Stimulated activated memory B cell treated with anti-CD40 and anti-IgM and Interleukin-4, amounts not matched to agents 10 μg/mL and 1 μg/mL and 100 μg/mL, for 72 hours (primary cell): ENCODE measurements at regions not wholly inside any gene's neighbourhood (a gene's known extent, or its start where the extent isn't known, plus 50 kb on each side); places are given as distances from the start of the nearest gene placed in this dataset.
"Not testable (repeated sequence)": the region's sequence is repeated elsewhere in the genome, so short reads cannot be mapped to it uniquely, and the experiment has no call there.

Experiments used
- ATAC-seq: fragments of 150-1000 bp; cut with Tn5 transposase; 2 replicates; pipeline ENCODE4 v1.10.0; 2021
- H3K27ac Mint-ChIP-seq: one replicate; pipeline ENCODE4 v1.8.0; 2022; ENCODE audit warnings: mild to moderate bottlenecking, mixed read lengths
- H3K27me3 Mint-ChIP-seq: one replicate; pipeline ENCODE4 v1.8.0; 2022; ENCODE audit warnings: mixed read lengths
- H3K36me3 Mint-ChIP-seq: one replicate; pipeline ENCODE4 v1.8.0; 2022; ENCODE audit warnings: mixed read lengths
- H3K4me1 Mint-ChIP-seq: one replicate; pipeline ENCODE4 v1.8.0; 2022; ENCODE audit warnings: mixed read lengths
- H3K4me3 Mint-ChIP-seq: one replicate; pipeline ENCODE4 v1.8.0; 2022; ENCODE audit warnings: mild to moderate bottlenecking, moderate library complexity, mixed read lengths
- H3K9me3 Mint-ChIP-seq: one replicate; pipeline ENCODE4 v1.8.0; 2022; ENCODE audit warnings: mixed read lengths

DNA sequence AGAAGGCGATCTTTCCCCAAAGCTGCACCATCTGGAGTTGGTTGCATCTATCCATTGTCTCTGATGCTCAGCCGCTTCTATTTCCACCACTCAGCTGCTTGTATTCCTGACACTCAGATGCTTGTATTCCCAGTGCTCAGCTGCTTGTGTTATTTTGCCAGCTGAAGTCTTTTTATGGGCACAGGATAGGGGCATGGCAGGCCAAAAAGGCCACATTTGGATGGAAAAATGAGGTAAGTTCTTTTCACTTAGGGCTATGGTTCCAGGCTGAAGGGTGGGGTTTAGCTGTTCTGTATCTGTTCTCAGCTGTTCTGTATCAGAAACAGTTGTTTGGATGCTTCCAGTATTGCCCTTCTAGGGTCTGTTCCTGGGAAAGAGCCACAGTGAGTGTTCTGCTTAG lies 944.9 kb downstream of the QKI start:
- Mint-ChIP-seq H3K27me3 (no peaks in the 10 kb centered on the region), H3K9me3 (peaks cover 15% of the 10 kb centered on the region)

DNA sequence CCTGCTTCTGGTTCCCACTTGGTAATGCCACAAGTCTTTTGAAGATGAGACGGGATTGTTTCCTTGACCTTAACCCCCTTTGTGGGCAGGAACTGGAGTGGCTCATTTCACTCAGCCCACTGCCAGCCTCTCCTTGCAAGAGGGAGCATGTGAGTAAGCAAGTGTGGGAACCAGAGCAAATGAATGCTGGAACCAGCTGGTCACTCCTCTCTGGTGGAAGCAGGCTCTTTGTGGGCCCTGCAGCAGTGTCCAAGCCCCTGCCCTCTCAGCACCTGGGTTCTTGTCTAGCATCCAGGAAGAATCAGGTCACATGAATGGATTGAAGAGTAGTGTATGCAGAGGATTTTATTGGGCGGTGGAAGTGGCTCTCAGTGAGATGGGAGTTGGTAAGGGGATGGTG lies 944.5 kb downstream of the QKI start:
- no peaks in the 10 kb centered on the region for H3K27me3 Mint-ChIP-seq
- no peak for ATAC-seq
- no peak overlapping the region for H3K27ac Mint-ChIP-seq
- H3K4me1 Mint-ChIP-seq: no peaks in the 10 kb centered on the region
- H3K9me3 Mint-ChIP-seq: peaks cover 15% of the 10 kb centered on the region
- H3K4me3 Mint-ChIP-seq: no peak overlapping the region
- no peaks in the 10 kb centered on the region for H3K36me3 Mint-ChIP-seq

More for the DNA sequence above, 944.9 kb downstream of the QKI start:
- Mint-ChIP-seq H3K4me3 (no peak overlapping the region), H3K4me1 (no peaks in the 10 kb centered on the region), H3K36me3 (no peaks in the 10 kb centered on the region), H3K27ac (no peak overlapping the region)
- ATAC-seq: no peak

DNA sequence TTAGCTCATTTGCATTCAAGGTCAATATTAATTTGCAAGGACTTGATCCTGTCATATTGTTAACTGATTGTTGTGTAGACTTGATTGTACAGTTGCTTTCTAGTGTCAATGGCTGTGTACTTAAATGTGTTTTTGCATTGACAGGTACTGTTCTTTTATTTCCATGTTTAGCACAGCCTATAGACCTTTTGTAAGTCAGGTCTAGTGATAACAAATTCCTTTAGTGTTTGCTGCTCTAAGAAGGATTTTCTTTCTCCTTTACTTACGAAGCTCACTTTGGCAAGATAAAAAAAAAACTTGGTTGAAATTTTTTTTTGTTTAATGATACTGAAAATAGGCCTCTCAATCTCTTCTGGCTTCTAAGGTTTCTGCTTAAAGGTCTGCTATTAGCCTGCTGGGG lies 942.3 kb downstream of the QKI start:
- no peak for ATAC-seq
- H3K4me3 Mint-ChIP-seq: no peak overlapping the region

DNA sequence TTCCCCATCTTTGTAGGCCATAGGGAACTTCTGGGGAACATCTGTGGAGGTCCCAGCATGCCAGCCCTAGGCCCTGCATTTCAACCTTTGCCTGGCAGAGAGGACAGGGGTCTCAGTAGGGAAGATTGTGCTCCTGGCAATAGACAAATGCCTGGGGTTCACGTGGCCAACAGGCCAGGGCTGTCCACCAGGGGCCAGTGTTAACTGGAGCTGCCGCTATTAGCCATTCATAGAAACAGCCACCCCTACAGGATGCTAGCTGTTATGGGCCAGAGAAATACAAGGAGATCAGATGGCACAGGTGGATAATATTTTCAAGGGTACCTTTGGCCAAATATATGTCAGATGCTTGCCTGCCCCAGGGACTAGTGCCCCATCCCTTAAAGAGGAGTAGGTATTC lies 932.9 kb downstream of the QKI start:
- no peaks in the 10 kb centered on the region for H3K36me3 Mint-ChIP-seq
- H3K4me3 Mint-ChIP-seq: no peak overlapping the region
- peaks cover 8% of the 10 kb centered on the region for H3K9me3 Mint-ChIP-seq
- no peaks in the 10 kb centered on the region for H3K4me1 Mint-ChIP-seq
- no peak for ATAC-seq
- no peak overlapping the region for H3K27ac Mint-ChIP-seq
- H3K27me3 Mint-ChIP-seq: no peaks in the 10 kb centered on the region

More for the DNA sequence above, 942.3 kb downstream of the QKI start:
- Mint-ChIP-seq H3K4me1 (no peaks in the 10 kb centered on the region), H3K27ac (no peak overlapping the region), H3K36me3 (no peaks in the 10 kb centered on the region), H3K27me3 (no peaks in the 10 kb centered on the region), H3K9me3 (peaks cover 15% of the 10 kb centered on the region)

DNA sequence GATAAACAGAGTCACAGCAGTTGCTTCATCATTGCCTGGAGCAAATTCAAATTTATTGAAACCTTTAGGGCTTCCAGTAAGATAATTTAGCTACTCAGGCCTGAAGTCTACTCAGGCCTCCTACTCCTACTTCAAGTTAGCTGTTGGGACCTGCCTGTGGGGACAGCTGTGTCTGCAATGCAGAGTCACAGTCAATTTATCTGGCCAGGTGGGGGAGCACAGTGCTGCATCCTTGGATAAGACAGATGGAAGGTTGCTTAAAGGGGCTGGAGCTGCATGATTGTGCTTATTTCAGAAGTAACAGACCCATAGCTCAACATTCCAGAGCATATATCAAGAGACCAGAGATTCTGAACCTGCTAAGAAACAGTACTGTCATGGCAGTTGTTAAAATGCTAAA lies 932.1 kb downstream of the QKI start:
- Mint-ChIP-seq H3K9me3 (peaks cover 8% of the 10 kb centered on the region), H3K36me3 (no peaks in the 10 kb centered on the region), H3K27ac (no peak overlapping the region), H3K27me3 (no peaks in the 10 kb centered on the region), H3K4me3 (no peak overlapping the region), H3K4me1 (no peaks in the 10 kb centered on the region)
- ATAC-seq: no peak

DNA sequence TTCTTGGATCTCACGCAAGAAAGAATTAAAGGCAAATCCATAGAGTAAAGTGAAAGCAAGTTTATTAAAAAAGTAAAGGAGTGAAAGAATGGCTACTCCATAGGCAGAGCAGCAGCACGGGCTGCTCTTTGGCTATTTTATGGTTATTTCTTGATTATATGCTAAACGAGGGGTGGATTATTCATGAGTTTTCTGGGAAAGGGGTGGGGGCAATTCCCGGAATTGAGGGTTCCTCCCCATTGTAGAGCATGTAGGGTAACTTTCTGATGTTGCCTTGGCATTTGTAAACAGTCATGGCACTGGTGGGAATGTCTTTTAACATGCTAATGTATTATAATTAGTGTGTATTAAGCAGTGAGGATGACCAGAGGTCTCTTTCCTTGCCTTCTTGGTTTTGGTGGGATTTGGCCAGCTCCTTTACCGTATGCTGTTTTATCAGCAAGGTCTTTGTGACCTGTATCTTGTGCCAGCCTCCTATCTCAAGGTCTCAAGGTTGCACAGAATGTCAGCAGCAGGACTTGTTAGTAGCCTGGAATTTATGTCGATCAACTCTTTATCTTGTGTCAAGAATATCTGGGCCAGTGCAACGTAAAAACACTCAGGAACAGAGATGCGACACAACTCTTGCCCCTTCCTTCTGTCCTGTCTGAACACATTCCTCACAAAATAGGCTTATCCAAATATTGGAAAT lies 931.4 kb downstream of the QKI start:
- Mint-ChIP-seq H3K9me3 (peaks cover 8% of the 10 kb centered on the region), H3K4me3 (no peak overlapping the region), H3K27me3 (no peaks in the 10 kb centered on the region), H3K4me1 (no peaks in the 10 kb centered on the region), H3K36me3 (no peaks in the 10 kb centered on the region), H3K27ac (no peak overlapping the region)
- no peak for ATAC-seq

DNA sequence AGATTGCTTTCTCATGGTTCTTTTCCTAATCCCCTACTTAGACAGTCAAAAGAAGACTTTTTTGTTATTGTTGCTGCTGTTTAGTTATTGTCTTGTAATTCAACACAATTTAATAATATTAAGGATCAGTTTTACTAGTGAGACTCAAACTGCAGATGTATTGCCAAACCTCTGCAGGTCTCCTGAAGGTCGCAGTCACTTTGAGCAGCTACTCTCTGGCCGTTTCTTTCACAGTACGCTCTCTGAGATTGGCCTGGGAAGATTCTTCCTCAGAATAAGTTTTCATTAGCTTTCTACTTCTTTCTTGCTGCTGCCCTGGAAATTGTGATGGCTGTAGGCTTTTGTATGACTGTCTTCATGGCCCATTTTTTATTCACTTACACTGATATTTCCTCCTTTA lies 930.8 kb downstream of the QKI start:
- Mint-ChIP-seq H3K4me3 (no peak overlapping the region), H3K27me3 (no peaks in the 10 kb centered on the region), H3K9me3 (peaks cover 8% of the 10 kb centered on the region), H3K27ac (no peak overlapping the region), H3K36me3 (no peaks in the 10 kb centered on the region), H3K4me1 (no peaks in the 10 kb centered on the region)
- no peak for ATAC-seq

DNA sequence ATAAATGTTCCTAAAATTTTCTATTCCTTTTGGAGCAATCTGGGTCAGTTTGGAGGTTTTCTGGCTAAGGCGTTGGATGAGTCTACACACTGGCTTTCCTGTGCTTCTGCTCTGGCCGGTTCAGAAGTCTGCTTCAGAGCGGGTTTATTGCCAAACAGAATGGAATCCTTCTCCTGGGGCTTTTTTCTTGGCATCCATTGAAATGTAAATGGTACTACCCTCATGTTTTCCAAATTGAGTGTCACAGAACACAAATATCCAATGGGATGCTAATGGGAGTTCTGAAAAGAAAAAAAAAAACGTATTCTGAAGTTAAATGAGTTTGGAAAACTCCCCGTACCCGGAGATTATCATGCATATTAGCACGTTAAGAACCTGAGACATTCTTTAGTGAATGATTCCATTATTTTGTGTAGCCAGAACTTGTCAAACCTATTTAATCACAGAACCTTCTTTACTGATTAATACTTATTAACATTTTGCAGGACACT lies 930.3 kb downstream of the QKI start:
- no peak for ATAC-seq
- Mint-ChIP-seq H3K27ac (no peak overlapping the region), H3K4me3 (no peak overlapping the region), H3K9me3 (peaks cover 8% of the 10 kb centered on the region), H3K27me3 (no peaks in the 10 kb centered on the region), H3K36me3 (no peaks in the 10 kb centered on the region), H3K4me1 (no peaks in the 10 kb centered on the region)

DNA sequence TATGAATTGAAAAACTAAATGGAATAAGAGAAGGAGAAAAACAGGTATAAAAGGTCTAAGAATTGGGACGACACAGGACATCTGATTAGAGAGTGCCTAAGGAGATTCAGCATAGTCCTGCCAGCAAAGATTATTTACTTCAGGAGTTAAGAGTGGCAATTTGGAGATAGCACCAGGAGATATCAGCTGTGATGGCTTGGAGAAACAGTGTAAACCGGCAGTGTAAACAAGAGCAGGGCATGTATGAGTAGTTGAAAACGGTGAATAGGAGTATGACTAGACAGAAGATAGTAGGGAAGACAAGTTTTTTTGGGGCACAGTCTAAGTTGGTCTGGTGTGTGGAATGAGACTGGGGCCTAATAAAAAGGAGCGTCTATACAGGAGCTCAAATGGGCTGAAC lies 924.9 kb downstream of the QKI start:
- not testable (repeated sequence) for H3K4me1 Mint-ChIP-seq, H3K27ac Mint-ChIP-seq, H3K36me3 Mint-ChIP-seq, H3K4me3 Mint-ChIP-seq, H3K9me3 Mint-ChIP-seq, H3K27me3 Mint-ChIP-seq, ATAC-seq

DNA sequence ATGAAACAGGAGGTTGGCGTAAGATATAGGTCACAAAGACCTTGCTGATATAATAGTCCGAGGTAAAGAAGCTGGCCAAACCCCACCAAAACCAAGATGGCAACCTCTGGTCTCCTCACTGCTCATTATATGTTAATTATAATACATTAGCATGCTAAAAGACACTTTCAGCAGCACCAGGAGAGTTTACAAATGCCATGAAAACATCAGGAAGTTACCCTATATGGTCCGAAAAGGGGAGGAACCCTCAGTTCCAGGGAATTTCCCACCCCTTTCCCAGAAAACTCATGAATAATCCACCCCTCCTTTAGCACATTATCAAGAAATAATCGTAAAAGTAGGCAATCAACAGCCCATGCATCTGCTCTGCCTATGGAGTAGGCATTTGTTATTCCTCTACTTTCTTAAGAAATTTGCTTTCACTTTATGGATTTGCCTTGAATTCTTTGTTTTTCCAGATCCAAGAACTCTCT lies 923.4 kb downstream of the QKI start:
- H3K36me3 Mint-ChIP-seq: no peaks in the 10 kb centered on the region
- H3K9me3 Mint-ChIP-seq: peaks cover under 1% of the 10 kb centered on the region
- no peak overlapping the region for H3K4me3 Mint-ChIP-seq
- ATAC-seq: no peak
- H3K27me3 Mint-ChIP-seq: no peaks in the 10 kb centered on the region
- no peaks in the 10 kb centered on the region for H3K4me1 Mint-ChIP-seq
- no peak overlapping the region for H3K27ac Mint-ChIP-seq

DNA sequence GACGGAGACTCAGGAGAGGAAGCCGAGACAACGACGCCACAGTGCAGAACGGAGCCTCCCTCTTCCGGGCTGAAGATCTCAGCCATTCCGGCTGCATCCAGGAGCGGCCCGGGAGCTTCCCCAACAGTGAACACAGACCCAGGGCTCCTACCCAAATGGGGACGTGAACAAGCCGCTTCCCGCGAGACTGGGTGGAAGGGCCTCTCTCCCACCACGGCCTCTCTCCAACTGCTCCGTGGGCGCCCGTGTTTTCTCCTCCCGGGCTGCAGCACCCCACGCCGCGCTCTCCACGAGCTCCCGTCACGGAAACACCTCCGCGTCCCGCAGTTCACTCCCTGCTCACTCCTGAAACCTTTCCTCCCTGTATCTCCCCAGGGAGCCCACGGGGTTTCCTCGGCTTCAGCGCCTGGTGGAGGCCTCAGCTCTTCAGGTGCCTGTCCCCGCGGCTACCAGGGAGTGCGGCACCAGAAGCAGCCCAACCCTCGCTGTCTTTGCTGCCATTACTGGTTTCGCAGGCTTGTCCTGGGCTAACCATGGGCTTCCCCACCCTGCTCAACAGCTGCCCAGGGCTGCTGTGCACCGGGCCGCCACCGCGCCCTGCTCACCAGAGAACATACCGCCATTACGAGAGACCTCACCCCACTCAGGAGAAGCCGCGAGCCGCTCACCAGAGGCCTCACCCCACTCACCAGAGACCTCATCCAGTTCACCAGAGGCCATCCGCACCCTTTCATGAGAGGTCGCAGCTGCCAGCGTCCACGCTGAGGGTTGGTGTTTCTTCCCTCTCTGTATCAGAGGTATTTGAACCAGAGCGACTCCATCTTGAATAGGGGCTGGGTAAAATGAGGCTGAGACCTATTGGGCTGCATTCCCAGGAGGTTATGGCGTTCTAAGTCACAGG lies 922.8 kb downstream of the QKI start:
- Mint-ChIP-seq H3K36me3 (no peaks in the 10 kb centered on the region), H3K27me3 (no peaks in the 10 kb centered on the region), H3K9me3 (no peaks in the 10 kb centered on the region), H3K4me3 (no peak overlapping the region), H3K27ac (no peak overlapping the region), H3K4me1 (no peaks in the 10 kb centered on the region)
- no peak for ATAC-seq

DNA sequence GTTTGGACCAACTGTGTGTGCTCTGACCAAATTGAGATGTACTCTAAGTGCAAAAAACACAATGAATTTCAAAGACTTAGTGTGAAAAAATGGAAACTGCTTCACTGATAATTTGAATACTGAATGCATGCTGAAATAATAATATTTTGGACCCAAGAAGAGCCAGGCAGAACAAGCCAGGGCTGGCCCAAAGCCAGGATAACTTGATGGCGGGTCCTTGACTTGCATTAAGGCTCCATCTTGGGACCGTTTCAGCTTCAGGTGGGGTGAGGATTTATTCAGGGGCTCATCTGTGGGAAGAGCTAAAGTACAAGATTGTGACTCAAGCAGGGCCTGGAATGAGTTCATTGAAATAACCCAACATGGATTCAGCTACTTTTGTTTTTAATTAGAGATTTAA lies 921.9 kb downstream of the QKI start:
- ATAC-seq: no peak
- H3K27ac Mint-ChIP-seq: no peak overlapping the region
- H3K9me3 Mint-ChIP-seq: no peaks in the 10 kb centered on the region
- no peaks in the 10 kb centered on the region for H3K36me3 Mint-ChIP-seq
- H3K4me3 Mint-ChIP-seq: no peak overlapping the region
- no peaks in the 10 kb centered on the region for H3K4me1 Mint-ChIP-seq
- H3K27me3 Mint-ChIP-seq: no peaks in the 10 kb centered on the region

DNA sequence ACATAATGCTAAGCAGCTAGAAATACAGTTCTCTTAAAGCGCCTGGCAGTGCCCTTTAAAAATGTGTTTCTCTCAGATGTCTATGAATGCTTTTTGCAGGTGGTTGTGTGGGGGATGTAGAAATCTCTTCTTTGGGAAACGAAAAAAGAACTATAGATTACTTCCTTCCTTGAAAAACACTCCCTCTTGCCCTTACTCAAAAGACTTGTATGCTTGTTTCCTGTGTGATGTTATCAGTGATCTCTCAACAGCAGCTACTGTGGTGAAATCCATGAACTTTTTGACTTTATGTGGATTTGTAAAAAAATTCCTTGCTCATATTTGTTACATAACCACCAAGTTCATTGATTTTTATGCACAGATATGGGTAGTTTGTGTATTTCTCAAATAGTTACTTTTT lies 916.5 kb downstream of the QKI start:
- H3K27ac Mint-ChIP-seq: no peak overlapping the region
- no peaks in the 10 kb centered on the region for H3K36me3 Mint-ChIP-seq
- no peak for ATAC-seq
- no peak overlapping the region for H3K4me3 Mint-ChIP-seq
- H3K9me3 Mint-ChIP-seq: no peaks in the 10 kb centered on the region
- H3K4me1 Mint-ChIP-seq: no peaks in the 10 kb centered on the region
- no peaks in the 10 kb centered on the region for H3K27me3 Mint-ChIP-seq

DNA sequence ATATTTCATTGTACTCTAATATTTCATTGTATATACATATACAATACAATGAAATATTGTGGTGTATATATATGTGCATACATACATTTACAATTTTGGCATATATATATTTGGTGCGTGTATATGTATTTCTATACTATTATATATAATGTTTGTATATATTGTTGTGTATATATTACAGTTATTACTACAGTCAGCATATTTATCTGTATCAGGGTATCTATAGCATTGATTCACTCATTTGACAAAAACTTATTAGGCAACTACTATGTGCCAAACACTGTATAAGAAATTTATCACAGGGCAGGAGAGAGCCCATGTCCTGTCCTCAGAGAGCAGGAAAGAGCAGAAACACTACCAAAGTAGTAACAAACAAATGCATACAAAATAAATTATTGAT lies 910.6 kb downstream of the QKI start:
- no peaks in the 10 kb centered on the region for H3K36me3 Mint-ChIP-seq
- H3K4me1 Mint-ChIP-seq: no peaks in the 10 kb centered on the region
- no peak overlapping the region for H3K27ac Mint-ChIP-seq
- H3K4me3 Mint-ChIP-seq: no peak overlapping the region
- H3K27me3 Mint-ChIP-seq: no peaks in the 10 kb centered on the region
- ATAC-seq: no peak
- peaks cover 8% of the 10 kb centered on the region for H3K9me3 Mint-ChIP-seq

DNA sequence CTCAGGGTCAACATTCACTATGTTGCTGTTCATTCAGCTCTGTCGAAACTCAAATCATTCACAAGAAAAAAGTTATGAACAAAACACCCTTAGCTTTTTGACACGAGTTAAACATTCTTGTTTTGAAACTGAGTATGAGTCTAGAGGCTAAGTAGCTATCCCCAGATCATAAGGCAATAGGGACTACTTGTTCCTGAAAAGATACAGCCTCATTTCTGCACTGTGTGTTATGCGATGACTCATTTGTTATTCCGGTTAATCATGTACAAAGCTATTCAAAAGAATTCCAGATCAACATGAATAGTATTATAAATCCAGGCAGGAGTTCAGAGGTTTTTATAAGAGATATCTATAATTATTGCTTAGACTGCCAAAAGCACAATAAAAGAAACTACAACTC lies 908.0 kb downstream of the QKI start:
- H3K36me3 Mint-ChIP-seq: no peaks in the 10 kb centered on the region
- H3K4me3 Mint-ChIP-seq: no peak overlapping the region
- no peaks in the 10 kb centered on the region for H3K27me3 Mint-ChIP-seq
- H3K27ac Mint-ChIP-seq: no peak overlapping the region
- peaks cover 12% of the 10 kb centered on the region for H3K9me3 Mint-ChIP-seq
- H3K4me1 Mint-ChIP-seq: no peaks in the 10 kb centered on the region
- ATAC-seq: no peak

DNA sequence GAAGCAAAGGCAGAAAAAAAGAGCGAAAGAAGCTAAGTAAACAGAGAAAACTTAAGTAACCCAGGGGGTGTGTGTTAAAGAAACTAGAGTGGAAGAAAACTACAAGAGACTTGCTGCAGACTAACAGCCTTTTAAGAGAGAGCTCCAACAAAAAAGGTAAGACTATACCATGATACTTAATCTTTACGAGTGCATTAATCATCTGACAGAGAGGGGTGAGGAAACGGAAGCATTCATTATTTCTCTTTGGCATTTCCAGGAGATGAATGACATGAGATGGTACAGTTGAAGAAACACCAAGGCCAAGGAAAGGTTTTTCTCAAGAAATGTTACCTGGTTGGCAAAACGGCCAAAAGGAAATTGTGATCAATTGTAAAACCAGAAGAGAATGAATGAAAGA lies 906.8 kb downstream of the QKI start:
- no peak overlapping the region for H3K4me3 Mint-ChIP-seq
- no peak overlapping the region for H3K27ac Mint-ChIP-seq
- peaks cover 12% of the 10 kb centered on the region for H3K9me3 Mint-ChIP-seq
- H3K27me3 Mint-ChIP-seq: no peaks in the 10 kb centered on the region
- no peaks in the 10 kb centered on the region for H3K36me3 Mint-ChIP-seq
- H3K4me1 Mint-ChIP-seq: no peaks in the 10 kb centered on the region
- no peak for ATAC-seq
